H1 (cell line): ENCODE measurements at regions not wholly inside any gene's neighbourhood (a gene's known extent, or its start where the extent isn't known, plus 50 kb on each side); places are given as distances from the start of the nearest gene placed in this dataset.

Source experiments
- CTCF ChIA-PET: fragments of 300-600 bp; sonication (Branson Sonifier 250); formaldehyde crosslinking; loops from one replicate; lab custom pipeline; 2021; ENCODE audit not compliant: partially characterized antibody; lab: Charles Lee
- POLR2A ChIA-PET: fragments of 300-600 bp; sonication (Branson Sonifier 250); formaldehyde crosslinking; loops from one replicate; lab custom pipeline; 2021; ENCODE audit warnings: inconsistent platforms; ENCODE audit not compliant: partially characterized antibody; lab: Charles Lee
- DNase-seq, 2 experiments: peaks; one replicate each; pipeline versions ENCODE4 v3.0.0 to v3.0.0-alpha.2; 2010 to 2022; ENCODE audit warnings: low spot score in 2 of 2, low read depth in 1 of 2, mixed read lengths in 1 of 2
- FAIRE-seq: peaks from 2 replicates; lab custom pipeline; 2011; peaks lifted over from hg19 to GRCh38; lab: Jason Lieb, UNC
- H2AFZ ChIP-seq: 2 replicates; pipeline ENCODE4 v1.8.1; 2012; ENCODE audit warnings: low read length, inconsistent platforms
- H2AK5ac ChIP-seq: 2 replicates; pipeline ENCODE4 v1.6.1; 2013; ENCODE audit warnings: low read depth, low read length
- H2BK120ac ChIP-seq: replicated peaks from 2 replicates; pipeline ENCODE3; 2013; ENCODE audit warnings: low read depth, low read length, inconsistent platforms
- H2BK12ac ChIP-seq: 2 replicates; pipeline ENCODE4 v1.6.1; 2013; ENCODE audit warnings: low read depth, low read length
- H2BK15ac ChIP-seq: 2 replicates; pipeline ENCODE4 v1.6.1; 2013; ENCODE audit warnings: low read length
- H2BK20ac ChIP-seq: 2 replicates; pipeline ENCODE4 v1.6.1; 2013; ENCODE audit warnings: low read length
- H2BK5ac ChIP-seq: 2 replicates; pipeline ENCODE4 v1.6.1; 2013; ENCODE audit warnings: low read depth, low read length
- H3K14ac ChIP-seq: 2 replicates; pipeline ENCODE4 v1.6.1; 2013; ENCODE audit warnings: inconsistent platforms; ENCODE audit not compliant: insufficient read length
- H3K18ac ChIP-seq: 2 replicates; pipeline ENCODE4 v1.6.1; 2013; ENCODE audit warnings: low read length; ENCODE audit errors: extremely low read depth
- H3K23ac ChIP-seq: 2 replicates; pipeline ENCODE4 v1.6.1; 2013; ENCODE audit warnings: inconsistent platforms; ENCODE audit not compliant: insufficient read length
- H3K23me2 ChIP-seq: 2 replicates; pipeline ENCODE4 v1.6.1; 2013; ENCODE audit warnings: low read depth, low read length
- H3K27ac ChIP-seq: 2 replicates; pipeline ENCODE4 v1.6.1; 2011; ENCODE audit warnings: low read depth, low read length, inconsistent platforms
- H3K27me3 ChIP-seq, 4 experiments: replicated peaks in 1 of 4; 1 replicate in 1 of 4; 2 replicates in 3 of 4; pipeline versions ENCODE4 v1.6.1 to v1.8.1; 2011 to 2013; ENCODE audit warnings: low read length in 3 of 4, mild to moderate bottlenecking in 3 of 4, inconsistent platforms in 2 of 4, mixed read lengths in 2 of 4, moderate library complexity in 1 of 4; ENCODE audit not compliant: control insufficient read depth in 3 of 4, insufficient read depth in 3 of 4; ENCODE audit errors: extremely low read depth in 1 of 4
- H3K36me3 ChIP-seq, 4 experiments: 2 replicates each; pipeline versions ENCODE4 v1.6.1 to v1.8.1; 2011 to 2013; ENCODE audit warnings: mild to moderate bottlenecking in 4 of 4, low read length in 3 of 4, moderate library complexity in 2 of 4, control low read depth in 1 of 4, inconsistent platforms in 1 of 4; ENCODE audit not compliant: insufficient read depth in 4 of 4, control insufficient read depth in 2 of 4
- H3K4ac ChIP-seq: replicated peaks from 2 replicates; pipeline ENCODE3; 2013; ENCODE audit warnings: low read length, low read depth, mixed read lengths, inconsistent platforms; ENCODE audit not compliant: insufficient read length
- H3K4me1 ChIP-seq, 4 experiments: replicated peaks in 1 of 4; 1 replicate in 1 of 4; 2 replicates in 3 of 4; pipeline versions ENCODE4 v1.6.1 to v1.8.1; 2011 to 2013; ENCODE audit warnings: low read length in 3 of 4, inconsistent platforms in 2 of 4, mixed read lengths in 1 of 4; ENCODE audit not compliant: insufficient read depth in 4 of 4, control insufficient read depth in 3 of 4
- H3K4me2 ChIP-seq, 2 experiments: 2 replicates each; pipeline versions ENCODE4 v1.6.1 to v1.8.1; 2011 to 2013; ENCODE audit warnings: low read depth in 2 of 2, low read length in 2 of 2, control low read depth in 1 of 2, inconsistent platforms in 1 of 2, mild to moderate bottlenecking in 1 of 2; ENCODE audit not compliant: insufficient read depth in 1 of 2
- H3K4me3 ChIP-seq, 4 experiments: fragments of 200-600, 300-600 bp in 1 of 4; sonication (generic), shearing (Covaris generic), sonication (Bioruptor Twin) in 1 of 4; 2 replicates each; pipeline versions ENCODE4 v1.5.1 to v1.8.1; 2011 to 2016; ENCODE audit warnings: low read length in 4 of 4, low read depth in 3 of 4, control low read depth in 2 of 4, inconsistent platforms in 2 of 4, mild to moderate bottlenecking in 2 of 4, mixed read lengths in 1 of 4, moderate library complexity in 1 of 4; ENCODE audit not compliant: insufficient read depth in 2 of 4; ENCODE audit errors: extremely low read depth in 1 of 4
- H3K56ac ChIP-seq: replicated peaks from 2 replicates; pipeline ENCODE3; 2013; ENCODE audit warnings: low read depth, mild to moderate bottlenecking, mixed read lengths, low read length, inconsistent platforms; ENCODE audit not compliant: insufficient read length
- H3K79me1 ChIP-seq: 2 replicates; pipeline ENCODE4 v1.6.1; 2013; ENCODE audit warnings: low read depth, low read length, control low read depth
- H3K79me2 ChIP-seq, 2 experiments: 2 replicates each; pipeline versions ENCODE4 v1.6.1 to v1.8.1; 2012 to 2013; ENCODE audit warnings: low read length in 2 of 2, mild to moderate bottlenecking in 2 of 2, inconsistent platforms in 1 of 2; ENCODE audit not compliant: insufficient read depth in 2 of 2, control insufficient read depth in 1 of 2
- H3K9ac ChIP-seq, 4 experiments: replicated peaks in 1 of 4; 1 replicate in 1 of 4; 2 replicates in 3 of 4; pipeline versions ENCODE4 v1.6.1 to v1.8.1; 2011 to 2013; ENCODE audit warnings: low read depth in 3 of 4, low read length in 3 of 4, control low read depth in 2 of 4, mild to moderate bottlenecking in 2 of 4, moderate library complexity in 2 of 4, inconsistent platforms in 1 of 4; ENCODE audit errors: extremely low read depth in 1 of 4
- H3K9me3 ChIP-seq, 2 experiments: 2 replicates each; pipeline versions ENCODE4 v1.6.1 to v1.8.1; 2012 to 2013; ENCODE audit warnings: mild to moderate bottlenecking in 2 of 2, moderate library complexity in 2 of 2, control low read depth in 1 of 2, inconsistent platforms in 1 of 2, low read depth in 1 of 2, low read length in 1 of 2, mixed read lengths in 1 of 2; ENCODE audit not compliant: insufficient read depth in 2 of 2
- H4K20me1 ChIP-seq, 2 experiments: replicated peaks in 1 of 2; 2 replicates each; pipeline versions ENCODE3 to v1.8.1; 2011 to 2013; ENCODE audit warnings: inconsistent platforms in 2 of 2, low read length in 2 of 2, mild to moderate bottlenecking in 1 of 2; ENCODE audit not compliant: insufficient read depth in 2 of 2, control insufficient read depth in 1 of 2
- H4K5ac ChIP-seq: 2 replicates; pipeline ENCODE4 v1.6.1; 2013; ENCODE audit warnings: low read length, low read depth, mixed read lengths, inconsistent platforms; ENCODE audit not compliant: insufficient read length
- H4K8ac ChIP-seq: 2 replicates; pipeline ENCODE4 v1.8.0; 2013; ENCODE audit warnings: mild to moderate bottlenecking, moderate library complexity, low read length, inconsistent platforms; ENCODE audit not compliant: insufficient read depth; ENCODE audit errors: extremely low read depth
- H4K91ac ChIP-seq: replicated peaks from 2 replicates; pipeline ENCODE3; 2013; ENCODE audit warnings: low read length, mixed read lengths, inconsistent platforms; ENCODE audit not compliant: insufficient read length
- ASH2L ChIP-seq: fragments of 200-600, 300-600 bp; sonication (generic); IDR thresholded peaks from one replicate; pipeline ENCODE4 v1.7.1; 2017; ENCODE audit warnings: low read length
- CHD1 ChIP-seq: IDR thresholded peaks from 2 replicates; pipeline ENCODE4 v1.6.1; 2012; ENCODE audit warnings: low read depth, low read length, improper control_type of control experiment
- HDAC6 ChIP-seq: IDR thresholded peaks from one replicate; pipeline ENCODE4 v1.7.1; 2012; ENCODE audit warnings: low read depth, mild to moderate bottlenecking, inconsistent platforms, low read length, moderate library complexity
- KDM1A ChIP-seq: fragments of 200-600, 300-600 bp; sonication (generic); IDR thresholded peaks from 2 replicates; pipeline ENCODE4 v1.7.1; 2016; ENCODE audit warnings: mild to moderate bottlenecking, low read length, borderline replicate concordance
- POLR2A ChIP-seq, 2 experiments: IDR thresholded peaks; 1 replicate in 1 of 2; 2 replicates in 1 of 2; pipeline ENCODE4 v1.6.1; 2011; ENCODE audit warnings: low read depth in 2 of 2, low read length in 2 of 2, mild to moderate bottlenecking in 2 of 2; ENCODE audit errors: control extremely low read depth in 1 of 2
- RXRA ChIP-seq: IDR thresholded peaks from 2 replicates; pipeline ENCODE4 v1.6.1; 2011; ENCODE audit warnings: low read depth, mild to moderate bottlenecking, low read length, moderate library complexity; ENCODE audit not compliant: insufficient read depth
- TBP ChIP-seq: IDR thresholded peaks from 2 replicates; pipeline ENCODE4 v1.6.1; 2011; ENCODE audit warnings: low read depth, low read length, improper control_type of control experiment
- TCF12 ChIP-seq: IDR thresholded peaks from 2 replicates; pipeline ENCODE4 v1.6.1; 2011; ENCODE audit warnings: low read depth, mild to moderate bottlenecking, low read length
- WGBS, 2 experiments: shearing (Covaris generic) in 1 of 2; methylation state at CpG; one replicate each; pipeline versions ENCODE4 v1.1.6 to v1.1.7; 2013 to 2015; ENCODE audit warnings: low lambda C conversion rate in 2 of 2, mixed read lengths in 2 of 2, inconsistent platforms in 1 of 2, low coverage in 1 of 2, missing lambda C conversion rate in 1 of 2; ENCODE audit not compliant: insufficient replicate concordance in 2 of 2, insufficient coverage in 1 of 2, insufficient read length in 1 of 2; ENCODE audit errors: extremely low coverage in 1 of 2, missing lambda C conversion rate in 1 of 2; 5-methylcytosine and 5-hydroxymethylcytosine counted together
- TF ChIP-seq, protein P1 (sequence below): IDR thresholded peaks from 2 replicates; pipeline ENCODE4 v1.6.1; 2012; ENCODE audit warnings: inconsistent platforms

GRCh38 chr16:86716649-86717048 is 138.3 kb downstream of the FOXL1 start:
- Histone ChIP-seq H3K36me3 (no peaks in the 10 kb centered on the region), H3K4me3 (no peak overlapping the region), H2BK120ac (no peak overlapping the region), H3K14ac (no peak overlapping the region), H3K27me3 (no peaks in the 10 kb centered on the region), H2BK5ac (no peak overlapping the region), H3K9ac (no peak overlapping the region), H4K20me1 (no peaks in the 10 kb centered on the region), H4K8ac (peak overlapping the region; percentile 77; the same call in 1 of the 2 replicates), H3K79me1 (no peaks in the 10 kb centered on the region), H2AK5ac (no peak overlapping the region), H3K4me1 (peaks cover 0 to 7% (median 0%) of the 10 kb centered on the region in 4 experiments; a peak in 3 of 7 replicates), H2AFZ (no peak overlapping the region), H3K79me2 (no peaks in the 10 kb centered on the region), H2BK15ac (no peak overlapping the region), H3K23ac (no peak overlapping the region), H3K27ac (no peak overlapping the region), H3K9me3 (no peaks in the 10 kb centered on the region), H4K5ac (no peak overlapping the region), H3K56ac (no peak overlapping the region), H4K91ac (no peak overlapping the region), H3K23me2 (no peaks in the 10 kb centered on the region), H2BK12ac (no peak overlapping the region), H2BK20ac (no peak overlapping the region), H3K4me2 (no peak overlapping the region), H3K18ac (no peak overlapping the region), H3K4ac (no peak overlapping the region)
- ChIA-PET CTCF (interaction anchor here (0.6 to 2.3 kb wide), 2 partner anchors 44 to 813 kb away, joined by 3 to 9 read pairs; no protein-coding TSS in a partner anchor), POLR2A (interaction anchor here (1.0 kb wide), 1 partner anchor 16 kb away, joined by 4 read pairs; no protein-coding TSS in a partner anchor)
- FAIRE-seq (no peak), DNase-seq (no peak)
- WGBS, 2 experiments, result 85% methylated on average over 9 of the region's 9 CpGs; no CpG with 5 or more reads in 1 of the 2 experiments
- TF ChIP-seq RXRA (no peak), HDAC6 (no peak), KDM1A (no peak), ASH2L (no peak), CHD1 (no peak), TBP (no peak), POLR2A (IDR thresholded peaks at IDR 0.05; ENCODE audit: control extremely low read depth in 1 of 2, low read depth in 2 of 2, low read length in 2 of 2) (no peak), TCF12 (no peak)
- TF ChIP-seq, protein P1, sequence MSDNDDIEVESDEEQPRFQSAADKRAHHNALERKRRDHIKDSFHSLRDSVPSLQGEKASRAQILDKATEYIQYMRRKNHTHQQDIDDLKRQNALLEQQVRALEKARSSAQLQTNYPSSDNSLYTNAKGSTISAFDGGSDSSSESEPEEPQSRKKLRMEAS, result no peak
